MCF 10A (cell line): ENCODE measurements at regions not wholly inside any gene's neighbourhood (a gene's known extent, or its start where the extent isn't known, plus 50 kb on each side); places are given as distances from the start of the nearest gene placed in this dataset.
"Not testable (repeated sequence)": the region's sequence is repeated elsewhere in the genome, so short reads cannot be mapped to it uniquely, and the experiment has no call there.

Source experiments
- BruUV-seq: library from RNA; stranded (reverse); fragments of 400-500 nt; replicated peaks from 2 replicates; lab custom pipeline; 2021; lab: Mats Ljungman, UMichigan
- CTCF ChIA-PET: fragments of 300-600 bp; sonication (Branson Sonifier 250); formaldehyde crosslinking; extraction: SDS; loops from one replicate; lab custom pipeline; 2021; ENCODE audit warnings: antibody characterized with exemption, inconsistent platforms; lab: Yijun Ruan, JAX
- POLR2A ChIA-PET: fragments of 300-600, 350-650 bp; sonication (Branson Sonifier 250); formaldehyde crosslinking; extraction: SDS; loops from one replicate; lab custom pipeline; 2020; ENCODE audit warnings: antibody characterized with exemption, inconsistent platforms; lab: Yijun Ruan, JAX
- DNase-seq: peaks from one replicate; pipeline ENCODE4 v3.0.0-alpha.2; 2018; ENCODE audit not compliant: unreplicated experiment
- H3K27ac Mint-ChIP-seq: one replicate; pipeline ENCODE4 v1.8.0; 2022; ENCODE audit warnings: mild to moderate bottlenecking, low read depth, mixed read lengths; ENCODE audit not compliant: unreplicated experiment
- H3K27me3 Mint-ChIP-seq: one replicate; pipeline ENCODE4 v1.8.0; 2022; ENCODE audit warnings: mixed read lengths; ENCODE audit not compliant: insufficient read depth, unreplicated experiment
- H3K36me3 Mint-ChIP-seq: one replicate; pipeline ENCODE4 v1.8.0; 2022; ENCODE audit warnings: mild to moderate bottlenecking, moderate library complexity, mixed read lengths; ENCODE audit not compliant: insufficient read depth, unreplicated experiment
- H3K4me1 Mint-ChIP-seq: one replicate; pipeline ENCODE4 v1.8.0; 2022; ENCODE audit warnings: mixed read lengths; ENCODE audit not compliant: insufficient read depth, unreplicated experiment
- H3K4me3 Mint-ChIP-seq: one replicate; pipeline ENCODE4 v1.8.0; 2022; ENCODE audit warnings: mild to moderate bottlenecking, moderate library complexity, mixed read lengths; ENCODE audit not compliant: unreplicated experiment
- H3K9me3 Mint-ChIP-seq: one replicate; pipeline ENCODE4 v1.8.0; 2022; ENCODE audit warnings: mixed read lengths; ENCODE audit not compliant: unreplicated experiment
- CTCF ChIP-seq: fragments of 200-600 bp; IDR thresholded peaks from one replicate; pipeline ENCODE4 v1.8.0; 2022; ENCODE audit warnings: antibody characterized with exemption, mild to moderate bottlenecking; ENCODE audit not compliant: unreplicated experiment
- intact Hi-C: fragments of 100-400 bp; cut with micrococcal nuclease; formaldehyde crosslinking; loops from 2 replicates; pipeline ENCODE4 v1.14.1; 2022

GRCh38 chr9:22175972-22176545 is 167.0 kb upstream of the CDKN2B start:
- Mint-ChIP-seq H3K36me3 (no peaks in the 10 kb centered on the region), H3K9me3 (no peaks in the 10 kb centered on the region), H3K4me3 (no peak overlapping the region), H3K27ac (no peak overlapping the region), H3K4me1 (peaks cover 7% of the 10 kb centered on the region), H3K27me3 (no peaks in the 10 kb centered on the region)
- intact Hi-C loops = no loop called here
- no peak for DNase-seq
- CTCF ChIA-PET = no interaction called here
- POLR2A ChIA-PET = interaction anchor here (0.5 kb wide), 1 partner anchor 483 kb away, joined by 3 read pairs; no protein-coding TSS in a partner anchor
- no peak for TF ChIP-seq CTCF
- no TSS peak for BruUV-seq

GRCh38 chr9:22181021-22181420 is 171.9 kb upstream of the CDKN2B start:
- CTCF ChIA-PET, H3K9me3 Mint-ChIP-seq, DNase-seq, H3K4me3 Mint-ChIP-seq, BruUV-seq, POLR2A ChIA-PET, H3K36me3 Mint-ChIP-seq, H3K4me1 Mint-ChIP-seq, intact Hi-C loops, H3K27ac Mint-ChIP-seq, H3K27me3 Mint-ChIP-seq: not testable (repeated sequence)

- no peak overlapping the region for H3K27ac Mint-ChIP-seq
- BruUV-seq = no TSS peak
- no peaks in the 10 kb centered on the region for H3K36me3 Mint-ChIP-seq
- intact Hi-C loops = no loop called here
- no peaks in the 10 kb centered on the region for H3K27me3 Mint-ChIP-seq
- no peaks in the 10 kb centered on the region for H3K9me3 Mint-ChIP-seq
- no peak for DNase-seq
- H3K4me1 Mint-ChIP-seq = no peaks in the 10 kb centered on the region
- TF ChIP-seq CTCF = no peak
- POLR2A ChIA-PET = no interaction called here
- H3K4me3 Mint-ChIP-seq = no peak overlapping the region
- CTCF ChIA-PET = no interaction called here
Observed at GRCh38 chr9:22189471-22189870, 180.4 kb upstream of the CDKN2B start.

- H3K9me3 Mint-ChIP-seq, BruUV-seq: not testable (repeated sequence)
Observed at GRCh38 chr9:22197000-22197399, 187.9 kb upstream of the CDKN2B start.

GRCh38 chr9:22198681-22199080 is 189.6 kb upstream of the CDKN2B start:
- ChIA-PET POLR2A (no interaction called here), CTCF (no interaction called here)
- peaks cover 5% of the 10 kb centered on the region for H3K4me1 Mint-ChIP-seq
- no TSS peak for BruUV-seq
- no peak for TF ChIP-seq CTCF
- H3K27ac Mint-ChIP-seq = no peak overlapping the region
- DNase-seq = no peak
- H3K9me3 Mint-ChIP-seq = no peaks in the 10 kb centered on the region
- H3K27me3 Mint-ChIP-seq = no peaks in the 10 kb centered on the region
- intact Hi-C loops = no loop called here
- H3K4me3 Mint-ChIP-seq = no peak overlapping the region
- H3K36me3 Mint-ChIP-seq = no peaks in the 10 kb centered on the region

More at GRCh38 chr9:22197000-22197399, 187.9 kb upstream of the CDKN2B start:
- H3K4me3 Mint-ChIP-seq, intact Hi-C loops, H3K27ac Mint-ChIP-seq, H3K27me3 Mint-ChIP-seq, DNase-seq, H3K4me1 Mint-ChIP-seq, CTCF ChIA-PET, H3K36me3 Mint-ChIP-seq, POLR2A ChIA-PET: not testable (repeated sequence)
